B cell (primary cell): ENCODE measurements at regions not wholly inside any gene's neighbourhood (a gene's known extent, or its start where the extent isn't known, plus 50 kb on each side); places are given as distances from the start of the nearest gene placed in this dataset.

Experiments used
- EZH2 ChIP-seq: IDR thresholded peaks from 2 replicates; pipeline ENCODE4 v1.6.1; 2012; ENCODE audit warnings: borderline replicate concordance, low read depth, mild to moderate bottlenecking, moderate library complexity, low read length; ENCODE audit not compliant: insufficient read depth, poor library complexity, severe bottlenecking
- TF ChIP-seq, protein P1 (sequence below): fragments of 200-600 bp; IDR thresholded peaks from one replicate; pipeline ENCODE4 v1.8.0; 2022; ENCODE audit warnings: antibody characterized with exemption, mild to moderate bottlenecking

GRCh38 chr1:50292276-50292675, 131.0 kb downstream of the DMRTA2 start:
- TF ChIP-seq, protein P1, sequence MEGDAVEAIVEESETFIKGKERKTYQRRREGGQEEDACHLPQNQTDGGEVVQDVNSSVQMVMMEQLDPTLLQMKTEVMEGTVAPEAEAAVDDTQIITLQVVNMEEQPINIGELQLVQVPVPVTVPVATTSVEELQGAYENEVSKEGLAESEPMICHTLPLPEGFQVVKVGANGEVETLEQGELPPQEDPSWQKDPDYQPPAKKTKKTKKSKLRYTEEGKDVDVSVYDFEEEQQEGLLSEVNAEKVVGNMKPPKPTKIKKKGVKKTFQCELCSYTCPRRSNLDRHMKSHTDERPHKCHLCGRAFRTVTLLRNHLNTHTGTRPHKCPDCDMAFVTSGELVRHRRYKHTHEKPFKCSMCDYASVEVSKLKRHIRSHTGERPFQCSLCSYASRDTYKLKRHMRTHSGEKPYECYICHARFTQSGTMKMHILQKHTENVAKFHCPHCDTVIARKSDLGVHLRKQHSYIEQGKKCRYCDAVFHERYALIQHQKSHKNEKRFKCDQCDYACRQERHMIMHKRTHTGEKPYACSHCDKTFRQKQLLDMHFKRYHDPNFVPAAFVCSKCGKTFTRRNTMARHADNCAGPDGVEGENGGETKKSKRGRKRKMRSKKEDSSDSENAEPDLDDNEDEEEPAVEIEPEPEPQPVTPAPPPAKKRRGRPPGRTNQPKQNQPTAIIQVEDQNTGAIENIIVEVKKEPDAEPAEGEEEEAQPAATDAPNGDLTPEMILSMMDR, result no peak
- TF ChIP-seq EZH2, result no peak
